Nephron (organoid): ENCODE measurements at regions not wholly inside any gene's neighbourhood (a gene's known extent, or its start where the extent isn't known, plus 50 kb on each side); places are given as distances from the start of the nearest gene placed in this dataset.
"Not testable (repeated sequence)": the region's sequence is repeated elsewhere in the genome, so short reads cannot be mapped to it uniquely, and the experiment has no call there.

Experiments used
- H3K27ac Mint-ChIP-seq, 3 experiments: 2 replicates each; pipeline ENCODE4 v1.8.0; 2020; ENCODE audit warnings: mixed read lengths in 3 of 3, mild to moderate bottlenecking in 2 of 3, moderate library complexity in 1 of 3
- H3K27me3 Mint-ChIP-seq: 2 replicates; pipeline ENCODE4 v1.8.0; 2021; ENCODE audit warnings: low read depth, mild to moderate bottlenecking, moderate library complexity, mixed read lengths
- H3K36me3 Mint-ChIP-seq: 2 replicates; pipeline ENCODE4 v1.8.0; 2020; ENCODE audit warnings: low read depth, mixed read lengths
- H3K4me1 Mint-ChIP-seq: 2 replicates; pipeline ENCODE4 v1.8.0; 2020; ENCODE audit warnings: mixed read lengths
- H3K4me3 Mint-ChIP-seq, 3 experiments: 2 replicates each; pipeline ENCODE4 v1.8.0; 2020; ENCODE audit warnings: mild to moderate bottlenecking in 3 of 3, mixed read lengths in 3 of 3, moderate library complexity in 2 of 3
- H3K9me3 Mint-ChIP-seq: 2 replicates; pipeline ENCODE4 v1.8.0; 2020; ENCODE audit warnings: mixed read lengths
- CTCF ChIP-seq, 3 experiments: fragments of 200-600 bp; sonication (generic); IDR thresholded peaks; one replicate each; pipeline ENCODE4 v1.5.0; 2021; ENCODE audit warnings: antibody characterized with exemption in 3 of 3; ENCODE audit not compliant: unreplicated experiment in 3 of 3

DNA sequence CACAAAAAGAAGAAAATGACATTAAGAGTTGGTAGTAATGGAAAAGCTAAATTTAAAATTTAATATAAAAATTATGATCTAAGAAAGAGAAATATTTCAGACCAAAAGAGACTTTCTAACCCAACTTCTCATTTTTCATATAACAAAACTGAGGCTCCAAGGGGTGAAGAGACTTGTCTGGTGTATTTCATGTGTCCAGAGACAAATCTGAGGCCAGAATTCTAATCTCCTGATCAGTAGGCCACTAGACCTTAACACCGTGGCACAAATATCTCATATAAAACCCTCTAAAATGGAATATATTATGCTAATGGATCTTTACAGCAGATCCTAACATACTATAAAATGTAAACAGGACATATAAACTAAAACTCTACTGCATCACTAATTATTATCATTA lies 275.7 kb upstream of the SLC16A7 start:
- Mint-ChIP-seq H3K4me3 (no peak overlapping the region), H3K9me3 (no peaks in the 10 kb centered on the region), H3K27ac (no peak overlapping the region), H3K4me1 (no peaks in the 10 kb centered on the region), H3K27me3 (no peaks in the 10 kb centered on the region), H3K36me3 (no peaks in the 10 kb centered on the region)
- TF ChIP-seq CTCF (IDR thresholded peaks at IDR 0.05; ENCODE audit: unreplicated experiment in 3 of 3): no peak

GRCh38 chr12:59318940-59319339 lies 276.9 kb upstream of the SLC16A7 start:
- H3K4me1 Mint-ChIP-seq: no peaks in the 10 kb centered on the region
- no peaks in the 10 kb centered on the region for H3K9me3 Mint-ChIP-seq
- no peak overlapping the region for H3K4me3 Mint-ChIP-seq
- H3K27ac Mint-ChIP-seq: no peak overlapping the region
- no peaks in the 10 kb centered on the region for H3K27me3 Mint-ChIP-seq
- TF ChIP-seq CTCF (IDR thresholded peaks at IDR 0.05; ENCODE audit: unreplicated experiment in 3 of 3): no peak
- H3K36me3 Mint-ChIP-seq: no peaks in the 10 kb centered on the region

DNA sequence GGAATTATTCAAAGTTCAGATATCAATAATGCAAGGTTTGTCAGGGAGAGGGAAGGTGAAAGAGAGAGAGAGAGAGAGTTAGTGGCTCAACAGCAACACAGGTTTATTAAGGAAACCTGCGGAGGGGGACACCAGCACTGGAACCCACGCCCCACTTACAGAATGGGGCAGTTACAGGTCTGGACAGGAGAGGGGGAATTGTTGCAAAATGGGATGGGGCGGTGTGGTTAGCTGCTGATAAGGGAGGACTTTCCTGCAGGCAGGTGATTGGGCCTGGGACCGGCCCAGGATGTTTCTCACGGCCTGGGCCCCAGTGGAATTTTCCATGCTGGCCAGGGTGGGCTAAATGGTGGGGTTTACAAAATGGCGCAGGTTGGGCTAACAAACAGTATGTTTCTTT lies 278.2 kb upstream of the SLC16A7 start:
- H3K27ac Mint-ChIP-seq: no peak overlapping the region
- TF ChIP-seq CTCF (IDR thresholded peaks at IDR 0.05; ENCODE audit: unreplicated experiment in 3 of 3): no peak
- peaks cover 7% of the 10 kb centered on the region for H3K9me3 Mint-ChIP-seq
- no peaks in the 10 kb centered on the region for H3K36me3 Mint-ChIP-seq
- no peaks in the 10 kb centered on the region for H3K4me1 Mint-ChIP-seq
- no peak overlapping the region for H3K4me3 Mint-ChIP-seq
- H3K27me3 Mint-ChIP-seq: no peaks in the 10 kb centered on the region

- Mint-ChIP-seq H3K4me3 (no peak overlapping the region), H3K27ac (no peak overlapping the region), H3K27me3 (no peaks in the 10 kb centered on the region), H3K4me1 (no peaks in the 10 kb centered on the region), H3K9me3 (peaks cover 7% of the 10 kb centered on the region), H3K36me3 (no peaks in the 10 kb centered on the region)
- TF ChIP-seq CTCF (IDR thresholded peaks at IDR 0.05; ENCODE audit: unreplicated experiment in 3 of 3): no peak
These were observed 278.9 kb upstream of the SLC16A7 start for GRCh38 chr12:59316938-59317337.

GRCh38 chr12:59316354-59316753 lies 279.5 kb upstream of the SLC16A7 start:
- not testable (repeated sequence) for H3K27ac Mint-ChIP-seq, H3K4me3 Mint-ChIP-seq, H3K36me3 Mint-ChIP-seq, H3K4me1 Mint-ChIP-seq, H3K27me3 Mint-ChIP-seq
- H3K9me3 Mint-ChIP-seq: peaks cover 11% of the 10 kb centered on the region

DNA sequence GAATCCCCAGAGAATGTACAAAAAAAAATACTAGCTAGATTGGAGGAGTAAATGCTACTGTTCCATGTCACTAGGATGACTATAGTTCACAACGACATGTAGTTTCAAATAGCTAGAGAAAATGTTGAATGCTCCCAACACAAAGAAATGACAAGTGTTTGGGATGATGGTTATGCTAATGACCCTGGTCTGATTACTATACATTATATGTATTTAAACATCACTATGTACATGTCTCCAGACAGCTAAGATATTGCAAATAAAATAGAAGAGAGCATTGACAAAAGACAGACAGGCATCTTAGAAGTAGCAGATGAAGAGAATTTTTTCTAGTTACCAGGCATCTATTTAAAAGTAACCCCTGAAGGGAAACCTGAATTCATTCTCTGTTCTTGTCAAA lies 281.6 kb upstream of the SLC16A7 start:
- peaks cover 14% of the 10 kb centered on the region for H3K9me3 Mint-ChIP-seq
- H3K4me1 Mint-ChIP-seq: no peaks in the 10 kb centered on the region
- no peak overlapping the region for H3K4me3 Mint-ChIP-seq
- no peaks in the 10 kb centered on the region for H3K27me3 Mint-ChIP-seq
- TF ChIP-seq CTCF (IDR thresholded peaks at IDR 0.05; ENCODE audit: unreplicated experiment in 3 of 3): no peak
- H3K36me3 Mint-ChIP-seq: no peaks in the 10 kb centered on the region
- no peak overlapping the region for H3K27ac Mint-ChIP-seq
